K562 (cell line): ENCODE measurements at regions not wholly inside any gene's neighbourhood (a gene's known extent, or its start where the extent isn't known, plus 50 kb on each side); places are given as distances from the start of the nearest gene placed in this dataset.

Experiments
- BRD4 ChIP-seq: fragments of 200-600 bp; sonication (generic); IDR thresholded peaks from 2 replicates; pipeline ENCODE4 v1.6.1; 2017; ENCODE audit warnings: inconsistent platforms
- E4F1 ChIP-seq: fragments of 250-450 bp; sonication (Bioruptor Pico); IDR thresholded peaks from 2 replicates; pipeline ENCODE4 v1.5.0; 2021; ENCODE audit warnings: mild to moderate bottlenecking, borderline replicate concordance
- EZH2 ChIP-seq: IDR thresholded peaks from 2 replicates; pipeline ENCODE4 v1.6.1; 2012; ENCODE audit warnings: low read depth, mild to moderate bottlenecking, inconsistent platforms, low read length, borderline replicate concordance
- HDAC1 ChIP-seq, 2 experiments: fragments of 450-650 bp; IDR thresholded peaks; 2 replicates each; pipeline ENCODE4 v1.6.1; 2016 to 2017; ENCODE audit warnings: inconsistent platforms in 1 of 2, mild to moderate bottlenecking in 1 of 2, moderate library complexity in 1 of 2
- IRF2 ChIP-seq: sonication (generic); formaldehyde crosslinking; IDR thresholded peaks from 2 replicates; pipeline ENCODE4 v1.8.1; 2022; ENCODE audit warnings: mild to moderate bottlenecking, missing genetic modification reagents
- NR0B1 ChIP-seq: fragments of 450-650 bp; IDR thresholded peaks from one replicate; pipeline ENCODE4 v1.6.1; 2018; ENCODE audit warnings: mild to moderate bottlenecking, moderate library complexity; ENCODE audit not compliant: partially characterized antibody
- PML ChIP-seq: IDR thresholded peaks from 2 replicates; pipeline ENCODE4 v1.6.1; 2012; ENCODE audit warnings: low read length, inconsistent platforms
- YBX1 ChIP-seq: fragments of 450-650 bp; IDR thresholded peaks from 2 replicates; pipeline ENCODE4 v1.7.1; 2016; ENCODE audit warnings: mild to moderate bottlenecking
- ZBTB9 ChIP-seq: fragments of 450-650 bp; formaldehyde crosslinking; IDR thresholded peaks from 2 replicates; pipeline ENCODE4 v1.4.0; 2020; ENCODE audit warnings: mild to moderate bottlenecking, moderate library complexity
- ZNF239 ChIP-seq: fragments of 250-450 bp; sonication (Bioruptor Pico); IDR thresholded peaks from 2 replicates; pipeline ENCODE4 v1.4.0; 2020; ENCODE audit warnings: mild to moderate bottlenecking
- ZNF311 ChIP-seq: fragments of 250-450 bp; sonication (Bioruptor Pico); IDR thresholded peaks from 2 replicates; pipeline ENCODE4 v1.4.0; 2020; ENCODE audit warnings: mild to moderate bottlenecking, moderate library complexity
- ZNF57 ChIP-seq: fragments of 450-650 bp; formaldehyde crosslinking; IDR thresholded peaks from 2 replicates; pipeline ENCODE4 v1.4.0; 2020; ENCODE audit warnings: mild to moderate bottlenecking, moderate library complexity
- ZNF592 ChIP-seq: fragments of 450-650 bp; IDR thresholded peaks from 2 replicates; pipeline ENCODE4 v1.6.1; 2017; ENCODE audit warnings: antibody characterized with exemption, mild to moderate bottlenecking

GRCh38 chr18:45399643-45400042 lies 215.6 kb upstream of the SLC14A2 start (continued):
- TF ChIP-seq ZNF592, result no peak
- no peak for TF ChIP-seq BRD4
- no peak for TF ChIP-seq ZNF57
- TF ChIP-seq ZNF311 (CRISPR knock-in tag), result no peak
- TF ChIP-seq YBX1, result no peak
- TF ChIP-seq PML, result no peak
- TF ChIP-seq E4F1, result no peak
- TF ChIP-seq IRF2 (CRISPR knock-in tag), result no peak
- TF ChIP-seq EZH2, result no peak
- TF ChIP-seq NR0B1, result no peak
- no peak for TF ChIP-seq ZBTB9 (CRISPR knock-in tag)
- no peak for TF ChIP-seq HDAC1 (IDR thresholded peaks at IDR 0.05)
- no peak for TF ChIP-seq ZNF239 (CRISPR knock-in tag)
